Mesendoderm (in vitro differentiated cells): ENCODE measurements at regions not wholly inside any gene's neighbourhood (a gene's known extent, or its start where the extent isn't known, plus 50 kb on each side); places are given as distances from the start of the nearest gene placed in this dataset.
"Not testable (repeated sequence)": the region's sequence is repeated elsewhere in the genome, so short reads cannot be mapped to it uniquely, and the experiment has no call there.

Experiments used
- DNase-seq: peaks from one replicate; pipeline ENCODE4 v3.0.0; 2013
- H2AK5ac ChIP-seq: 2 replicates; pipeline ENCODE4 v1.6.1; 2013; ENCODE audit warnings: low read length, inconsistent platforms
- H2BK120ac ChIP-seq: 2 replicates; pipeline ENCODE4 v1.6.1; 2013; ENCODE audit warnings: low read depth, mild to moderate bottlenecking, low read length, moderate library complexity, mixed read lengths
- H2BK15ac ChIP-seq: replicated peaks from 2 replicates; pipeline ENCODE4 v1.6.1; 2013; ENCODE audit warnings: low read depth, mild to moderate bottlenecking, moderate library complexity
- H2BK5ac ChIP-seq: 2 replicates; pipeline ENCODE4 v1.6.1; 2013; ENCODE audit warnings: low read length, inconsistent platforms
- H3K18ac ChIP-seq: 2 replicates; pipeline ENCODE4 v1.6.1; 2013; ENCODE audit warnings: mild to moderate bottlenecking, low read length, mixed read lengths
- H3K23ac ChIP-seq: one replicate; pipeline ENCODE4 v1.6.1; 2013; ENCODE audit warnings: low read length
- H3K27ac ChIP-seq: 2 replicates; pipeline ENCODE4 v1.5.1; 2013; ENCODE audit warnings: low read depth, mild to moderate bottlenecking, inconsistent platforms, low read length, moderate library complexity
- H3K27me3 ChIP-seq: 2 replicates; pipeline ENCODE4 v1.6.1; 2013; ENCODE audit warnings: low read length, control low read depth, mild to moderate bottlenecking, inconsistent platforms; ENCODE audit not compliant: insufficient read depth, poor library complexity
- H3K36me3 ChIP-seq: 2 replicates; pipeline ENCODE4 v1.6.1; 2013; ENCODE audit warnings: low read length, inconsistent platforms; ENCODE audit not compliant: control insufficient read depth, insufficient read depth
- H3K4ac ChIP-seq: one replicate; pipeline ENCODE4 v1.6.1; 2013; ENCODE audit warnings: low read depth, mild to moderate bottlenecking, low read length, moderate library complexity
- H3K4me1 ChIP-seq: 2 replicates; pipeline ENCODE4 v1.6.1; 2013; ENCODE audit warnings: low read depth, low read length, inconsistent platforms; ENCODE audit not compliant: control insufficient read depth
- H3K4me2 ChIP-seq: 2 replicates; pipeline ENCODE4 v1.6.1; 2013; ENCODE audit warnings: low read length
- H3K4me3 ChIP-seq: 2 replicates; pipeline ENCODE4 v1.5.1; 2013; ENCODE audit warnings: mild to moderate bottlenecking, low read length
- H3K56ac ChIP-seq: one replicate; pipeline ENCODE4 v1.6.1; 2013; ENCODE audit warnings: low read length
- H3K79me1 ChIP-seq: 2 replicates; pipeline ENCODE4 v1.6.1; 2013; ENCODE audit warnings: low read length, inconsistent platforms
- H3K79me2 ChIP-seq: 2 replicates; pipeline ENCODE4 v1.6.1; 2013; ENCODE audit warnings: mild to moderate bottlenecking, low read length; ENCODE audit not compliant: control insufficient read depth, insufficient read depth
- H3K9ac ChIP-seq: 2 replicates; pipeline ENCODE4 v1.6.1; 2013; ENCODE audit warnings: low read length, inconsistent platforms
- H4K5ac ChIP-seq: one replicate; pipeline ENCODE4 v1.6.1; 2013; ENCODE audit warnings: low read length
- H4K8ac ChIP-seq: one replicate; pipeline ENCODE4 v1.6.1; 2013; ENCODE audit warnings: low read depth, mild to moderate bottlenecking, control low read depth, low read length, moderate library complexity
- WGBS: extraction: QIAGEN DNeasy Blood & Tissue Kit; methylation state at CpG from one replicate; pipeline ENCODE4 v1.1.7; 2013; ENCODE audit warnings: low lambda C conversion rate, missing lambda C conversion rate; ENCODE audit not compliant: insufficient coverage; ENCODE audit errors: extremely low coverage; 5-methylcytosine and 5-hydroxymethylcytosine counted together

DNA sequence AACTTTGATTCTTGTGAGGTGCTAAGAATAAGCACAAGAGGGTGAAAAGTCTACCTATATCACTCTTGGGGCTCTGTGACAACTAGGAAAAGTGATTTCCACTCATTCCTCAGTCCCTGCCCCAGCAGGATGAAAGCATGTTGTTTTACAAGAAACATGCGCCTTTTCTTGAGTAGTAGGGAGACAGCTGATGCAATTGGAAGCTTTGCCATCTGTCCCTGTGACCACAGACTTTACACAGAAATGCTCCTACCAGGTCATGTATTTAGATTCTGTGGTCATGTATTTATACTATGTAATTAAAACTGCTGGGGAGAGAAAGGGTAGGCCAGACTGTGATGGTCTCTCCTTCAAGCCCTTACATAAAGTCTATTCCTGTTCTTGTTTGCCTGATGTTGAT is 445.5 kb downstream of the PTPRC start:
- H3K27ac ChIP-seq: no peak overlapping the region
- no CpG with 5 or more reads among the region's 1 CpG for WGBS

GRCh38 chr1:199085903-199086302 is 447.1 kb downstream of the PTPRC start:
- no peak overlapping the region for H3K4me2 ChIP-seq
- H4K5ac ChIP-seq: no peak overlapping the region
- no peak for DNase-seq
- no peak overlapping the region for H3K18ac ChIP-seq
- no peak overlapping the region for H2BK15ac ChIP-seq
- no peaks in the 10 kb centered on the region for H3K4me1 ChIP-seq
- no peak overlapping the region for H3K4me3 ChIP-seq
- no peaks in the 10 kb centered on the region for H3K36me3 ChIP-seq
- no peaks in the 10 kb centered on the region for H3K27me3 ChIP-seq
- H3K4ac ChIP-seq: no peak overlapping the region
- H4K8ac ChIP-seq: no peak overlapping the region
- H2AK5ac ChIP-seq: no peak overlapping the region
- no peaks in the 10 kb centered on the region for H3K79me2 ChIP-seq
- WGBS: no CpG with 5 or more reads among the region's 4 CpGs
- no peak overlapping the region for H3K23ac ChIP-seq
- no peak overlapping the region for H3K9ac ChIP-seq
- no peak overlapping the region for H2BK5ac ChIP-seq
- no peak overlapping the region for H2BK120ac ChIP-seq
- H3K27ac ChIP-seq: no peak overlapping the region
- H3K56ac ChIP-seq: no peak overlapping the region
- no peaks in the 10 kb centered on the region for H3K79me1 ChIP-seq

More for the DNA sequence above, 445.5 kb downstream of the PTPRC start:
- Histone ChIP-seq H3K79me1 (no peaks in the 10 kb centered on the region), H3K4me1 (no peaks in the 10 kb centered on the region), H2AK5ac (no peak overlapping the region), H2BK15ac (no peak overlapping the region), H3K56ac (no peak overlapping the region), H2BK5ac (no peak overlapping the region), H3K4me2 (no peak overlapping the region), H2BK120ac (no peak overlapping the region), H3K79me2 (no peaks in the 10 kb centered on the region), H3K18ac (no peak overlapping the region), H3K4ac (no peak overlapping the region), H3K23ac (no peak overlapping the region), H4K5ac (no peak overlapping the region), H3K9ac (no peak overlapping the region), H4K8ac (no peak overlapping the region), H3K36me3 (no peaks in the 10 kb centered on the region), H3K27me3 (no peaks in the 10 kb centered on the region), H3K4me3 (no peak overlapping the region)
- DNase-seq: peak; percentile 13

- DNase-seq: no peak
- Histone ChIP-seq H3K4me3 (no peak overlapping the region), H3K56ac (no peak overlapping the region), H3K27ac (no peak overlapping the region), H3K18ac (no peak overlapping the region), H2BK5ac (no peak overlapping the region), H3K23ac (no peak overlapping the region), H3K4ac (no peak overlapping the region), H3K9ac (no peak overlapping the region), H3K79me1 (no peaks in the 10 kb centered on the region), H3K4me2 (no peak overlapping the region), H3K27me3 (no peaks in the 10 kb centered on the region), H4K5ac (no peak overlapping the region), H3K79me2 (no peaks in the 10 kb centered on the region), H2AK5ac (no peak overlapping the region), H3K4me1 (no peaks in the 10 kb centered on the region), H2BK15ac (no peak overlapping the region), H4K8ac (no peak overlapping the region), H3K36me3 (no peaks in the 10 kb centered on the region), H2BK120ac (no peak overlapping the region)
- WGBS: 100% methylated on average over 2 of the region's 2 CpGs
Measured at GRCh38 chr1:199087144-199087543, 448.3 kb downstream of the PTPRC start.

- H3K27ac ChIP-seq: no peak overlapping the region
- no peaks in the 10 kb centered on the region for H3K36me3 ChIP-seq
- no peak overlapping the region for H2BK5ac ChIP-seq
- no peak overlapping the region for H4K5ac ChIP-seq
- no peaks in the 10 kb centered on the region for H3K79me1 ChIP-seq
- no peak overlapping the region for H2BK120ac ChIP-seq
- DNase-seq: no peak
- H3K56ac ChIP-seq: no peak overlapping the region
- H3K4me2 ChIP-seq: no peak overlapping the region
- H3K18ac ChIP-seq: no peak overlapping the region
- H3K4ac ChIP-seq: no peak overlapping the region
- H3K4me1 ChIP-seq: no peaks in the 10 kb centered on the region
- WGBS: no CpG with 5 or more reads among the region's 3 CpGs
- H4K8ac ChIP-seq: no peak overlapping the region
- H3K23ac ChIP-seq: no peak overlapping the region
- H3K79me2 ChIP-seq: no peaks in the 10 kb centered on the region
- no peak overlapping the region for H2BK15ac ChIP-seq
- H3K9ac ChIP-seq: no peak overlapping the region
- no peaks in the 10 kb centered on the region for H3K27me3 ChIP-seq
- H2AK5ac ChIP-seq: no peak overlapping the region
- H3K4me3 ChIP-seq: no peak overlapping the region
Measured at GRCh38 chr1:199089393-199090122, 450.7 kb downstream of the PTPRC start.

GRCh38 chr1:199095628-199096027 is 456.8 kb downstream of the PTPRC start:
- H3K79me1 ChIP-seq, H3K27me3 ChIP-seq, DNase-seq, H4K8ac ChIP-seq, H2BK15ac ChIP-seq, H3K18ac ChIP-seq, H2BK5ac ChIP-seq, H3K36me3 ChIP-seq, H3K56ac ChIP-seq, H2AK5ac ChIP-seq, H3K23ac ChIP-seq, H3K4ac ChIP-seq, H3K4me3 ChIP-seq, H3K4me2 ChIP-seq, H3K9ac ChIP-seq, H3K27ac ChIP-seq, H3K79me2 ChIP-seq, H4K5ac ChIP-seq, H3K4me1 ChIP-seq, H2BK120ac ChIP-seq: not testable (repeated sequence)
- no CpG with 5 or more reads among the region's 1 CpG for WGBS

DNA sequence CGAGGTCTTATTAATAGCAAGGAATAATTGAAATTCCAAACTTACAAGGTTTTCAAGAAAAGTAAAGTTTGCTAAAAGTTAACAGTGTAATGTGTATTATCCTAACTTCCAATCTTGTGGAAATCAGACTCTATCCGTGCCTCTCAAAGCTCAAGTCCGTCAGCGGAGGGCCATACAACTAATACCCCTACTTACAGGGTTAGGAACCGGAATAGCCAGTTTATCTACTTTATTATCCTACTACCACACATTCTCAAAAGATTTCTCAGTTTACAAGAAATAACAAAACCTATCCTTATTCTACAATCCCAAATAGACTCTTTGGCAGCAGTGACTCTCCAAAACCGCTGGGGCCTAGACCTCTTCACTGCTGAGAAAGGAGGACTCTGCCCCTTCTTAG is 457.8 kb downstream of the PTPRC start:
- no CpG with 5 or more reads among the region's 6 CpGs for WGBS
- Histone ChIP-seq H4K5ac (no peak overlapping the region), H3K18ac (no peak overlapping the region), H2BK120ac (no peak overlapping the region), H3K4me2 (no peak overlapping the region), H2BK5ac (no peak overlapping the region), H2AK5ac (no peak overlapping the region), H3K36me3 (no peaks in the 10 kb centered on the region), H3K4me1 (no peaks in the 10 kb centered on the region), H4K8ac (no peak overlapping the region), H3K23ac (no peak overlapping the region), H3K79me2 (no peaks in the 10 kb centered on the region), H3K4ac (no peak overlapping the region), H3K56ac (no peak overlapping the region), H2BK15ac (no peak overlapping the region), H3K27ac (no peak overlapping the region), H3K4me3 (no peak overlapping the region), H3K27me3 (no peaks in the 10 kb centered on the region), H3K9ac (no peak overlapping the region), H3K79me1 (no peaks in the 10 kb centered on the region)
- no peak for DNase-seq
